IgD-negative memory B cell (primary cell): ENCODE measurements at regions not wholly inside any gene's neighbourhood (a gene's known extent, or its start where the extent isn't known, plus 50 kb on each side); places are given as distances from the start of the nearest gene placed in this dataset.
A peak's percentile ranks its signal among the peaks of the same experiment; 100 is the strongest.
"Not testable (repeated sequence)": the region's sequence is repeated elsewhere in the genome, so short reads cannot be mapped to it uniquely, and the experiment has no call there.

Experiments
- H3K27ac Mint-ChIP-seq, 3 donors: one replicate each; pipeline ENCODE4 v1.8.0; 2020 to 2022; ENCODE audit warnings: mild to moderate bottlenecking in 3 of 3, mixed read lengths in 3 of 3, moderate library complexity in 1 of 3
- H3K27me3 Mint-ChIP-seq: one replicate; pipeline ENCODE4 v1.8.0; 2021; ENCODE audit warnings: mixed read lengths
- H3K36me3 Mint-ChIP-seq: one replicate; pipeline ENCODE4 v1.8.0; 2020; ENCODE audit warnings: mild to moderate bottlenecking, mixed read lengths
- H3K4me1 Mint-ChIP-seq, 3 donors: one replicate each; pipeline ENCODE4 v1.8.0; 2020 to 2022; ENCODE audit warnings: mixed read lengths in 3 of 3, mild to moderate bottlenecking in 1 of 3
- H3K4me3 Mint-ChIP-seq, 4 donors: one replicate each; pipeline ENCODE4 v1.8.0; 2020 to 2022; ENCODE audit warnings: mild to moderate bottlenecking in 4 of 4, mixed read lengths in 4 of 4, moderate library complexity in 3 of 4
- H3K9me3 Mint-ChIP-seq, 3 donors: one replicate each; pipeline ENCODE4 v1.8.0; 2020 to 2021; ENCODE audit warnings: mixed read lengths in 3 of 3, mild to moderate bottlenecking in 1 of 3

- Mint-ChIP-seq H3K4me1 (no peaks in the 10 kb centered on the region), H3K27me3 (peaks cover 3% of the 10 kb centered on the region), H3K4me3 (no peak overlapping the region), H3K36me3 (no peaks in the 10 kb centered on the region), H3K9me3 (peaks cover 2 to 5% (median 2%) of the 10 kb centered on the region in 3 donors), H3K27ac (no peak overlapping the region)
These were observed 256.2 kb upstream of the MGMT start for GRCh38 chr10:129210876-129211275.

- H3K27ac Mint-ChIP-seq = no peak overlapping the region
- peaks cover 0 to 2% (median 0%) of the 10 kb centered on the region in 3 donors for H3K4me1 Mint-ChIP-seq
- peaks cover 3% of the 10 kb centered on the region for H3K27me3 Mint-ChIP-seq
- H3K36me3 Mint-ChIP-seq = no peaks in the 10 kb centered on the region
- H3K9me3 Mint-ChIP-seq = peaks cover 2 to 15% (median 4%) of the 10 kb centered on the region in 3 donors
- no peak overlapping the region for H3K4me3 Mint-ChIP-seq
These were observed 253.8 kb upstream of the MGMT start for GRCh38 chr10:129213256-129213655.

DNA sequence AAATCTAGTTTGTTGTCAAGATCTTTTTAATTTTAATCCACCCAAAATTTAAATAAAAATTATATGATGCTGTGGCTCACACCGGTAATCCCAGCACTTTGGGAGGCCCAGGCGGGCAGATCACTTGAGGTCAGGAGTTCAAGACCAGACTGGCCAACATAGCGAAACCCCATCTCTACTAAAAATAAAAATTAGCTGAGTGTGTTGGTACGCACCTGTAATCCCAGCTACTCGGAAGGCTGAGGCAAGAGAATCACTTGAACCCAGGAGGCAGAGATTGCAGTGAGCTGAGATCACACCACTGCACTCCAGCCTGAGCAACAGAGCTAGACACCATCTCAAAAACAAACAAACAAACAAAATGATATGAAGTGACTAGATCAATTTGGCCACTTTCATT is 253.0 kb upstream of the MGMT start:
- not testable (repeated sequence) for H3K36me3 Mint-ChIP-seq, H3K4me3 Mint-ChIP-seq, H3K27me3 Mint-ChIP-seq, H3K4me1 Mint-ChIP-seq, H3K27ac Mint-ChIP-seq
- H3K9me3 Mint-ChIP-seq = peaks cover 4 to 15% (median 6%) of the 10 kb centered on the region in 3 donors

DNA sequence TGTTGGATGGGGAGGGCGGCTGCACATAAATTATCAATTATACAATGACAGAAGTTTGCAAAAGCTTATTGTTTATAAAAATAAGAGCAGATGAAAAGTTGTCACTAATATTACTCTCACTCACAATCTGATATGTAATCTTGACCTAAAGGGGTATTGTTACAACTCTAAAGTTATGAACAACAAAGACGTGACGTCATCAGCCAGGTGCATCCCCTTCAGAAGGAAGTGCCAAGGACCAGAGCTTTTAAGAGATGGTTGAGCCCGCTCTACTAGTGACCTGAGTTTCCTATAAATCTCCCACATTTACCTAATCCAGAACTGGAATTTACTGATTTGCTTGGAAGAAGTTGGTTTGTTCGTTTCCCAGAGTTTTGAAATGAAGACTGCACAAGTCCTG is 247.7 kb upstream of the MGMT start:
- Mint-ChIP-seq H3K4me1 (peaks cover 0 to 2% (median 0%) of the 10 kb centered on the region in 3 donors), H3K36me3 (no peaks in the 10 kb centered on the region), H3K27ac (no peak overlapping the region), H3K27me3 (no peaks in the 10 kb centered on the region), H3K9me3 (peaks cover 6 to 15% (median 6%) of the 10 kb centered on the region in 3 donors), H3K4me3 (no peak overlapping the region)

GRCh38 chr10:129222436-129222835 is 244.6 kb upstream of the MGMT start:
- Mint-ChIP-seq H3K27me3 (no peaks in the 10 kb centered on the region), H3K9me3 (peaks cover 2 to 5% (median 4%) of the 10 kb centered on the region in 3 donors), H3K27ac (no peak overlapping the region), H3K4me1 (no peaks in the 10 kb centered on the region), H3K36me3 (no peaks in the 10 kb centered on the region), H3K4me3 (no peak overlapping the region)

GRCh38 chr10:129223363-129223762 is 243.7 kb upstream of the MGMT start:
- H3K4me1 Mint-ChIP-seq = no peaks in the 10 kb centered on the region
- H3K9me3 Mint-ChIP-seq = peaks cover 0 to 2% (median 2%) of the 10 kb centered on the region in 3 donors
- H3K4me3 Mint-ChIP-seq = no peak overlapping the region
- no peak overlapping the region for H3K27ac Mint-ChIP-seq
- H3K36me3 Mint-ChIP-seq = no peaks in the 10 kb centered on the region
- no peaks in the 10 kb centered on the region for H3K27me3 Mint-ChIP-seq

GRCh38 chr10:129224065-129224464 is 243.0 kb upstream of the MGMT start:
- H3K4me1 Mint-ChIP-seq = no peaks in the 10 kb centered on the region
- no peaks in the 10 kb centered on the region for H3K36me3 Mint-ChIP-seq
- H3K4me3 Mint-ChIP-seq = no peak overlapping the region
- H3K27me3 Mint-ChIP-seq = no peaks in the 10 kb centered on the region
- H3K9me3 Mint-ChIP-seq = peaks cover 0 to 2% (median 0%) of the 10 kb centered on the region in 3 donors
- H3K27ac Mint-ChIP-seq = no peak overlapping the region

GRCh38 chr10:129231821-129232220 is 235.2 kb upstream of the MGMT start:
- no peak overlapping the region for H3K4me3 Mint-ChIP-seq
- no peak overlapping the region for H3K27ac Mint-ChIP-seq
- H3K36me3 Mint-ChIP-seq = peaks cover 1% of the 10 kb centered on the region
- peaks cover 0 to 4% (median 1%) of the 10 kb centered on the region in 3 donors for H3K4me1 Mint-ChIP-seq
- H3K27me3 Mint-ChIP-seq = no peaks in the 10 kb centered on the region
- peaks cover 0 to 2% (median 0%) of the 10 kb centered on the region in 3 donors for H3K9me3 Mint-ChIP-seq

DNA sequence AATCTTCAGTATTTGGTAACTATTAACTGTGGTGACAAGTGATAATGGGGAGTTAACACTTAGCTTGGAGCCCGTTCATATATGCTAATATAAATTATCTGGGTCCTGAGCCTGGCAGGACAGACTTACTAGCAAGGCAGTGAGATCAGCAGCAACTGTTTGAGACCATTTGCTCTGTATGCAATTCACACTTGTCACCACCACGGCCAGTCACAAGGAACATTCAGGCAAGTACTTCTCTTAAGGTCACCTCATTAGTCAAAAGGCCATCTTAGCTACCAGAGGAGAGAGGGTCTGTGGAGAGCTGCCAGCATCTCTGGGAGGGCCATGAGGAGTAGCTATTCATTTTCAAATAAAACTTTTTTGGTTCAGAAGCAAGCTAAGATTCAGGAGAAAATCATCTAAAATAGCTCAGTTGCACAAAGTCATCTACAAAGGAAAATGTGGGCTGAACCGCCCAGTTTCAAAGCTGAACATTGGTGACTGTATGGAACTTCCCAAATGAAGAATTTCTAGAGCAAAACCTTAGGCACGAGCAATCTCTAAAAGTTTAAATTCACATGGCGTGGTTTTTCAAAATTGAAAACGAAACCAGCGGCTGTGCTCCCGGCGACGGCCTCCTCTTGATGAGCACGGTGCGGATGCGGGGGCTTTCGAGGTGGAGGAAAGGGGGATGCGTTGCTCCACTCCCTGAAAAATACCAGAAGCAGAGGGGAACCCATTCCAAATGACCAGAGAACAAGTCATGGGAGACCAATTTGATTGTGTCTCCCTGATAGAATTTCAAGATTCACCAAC is 233.5 kb upstream of the MGMT start:
- Mint-ChIP-seq H3K9me3 (peaks cover 0 to 2% (median 0%) of the 10 kb centered on the region in 3 donors), H3K4me3 (peak overlapping the region in 3 of 4 donors; percentile 69 to 78 (median 73)), H3K36me3 (peaks cover 1% of the 10 kb centered on the region), H3K27ac (no peak overlapping the region), H3K4me1 (peaks cover 0 to 4% (median 1%) of the 10 kb centered on the region in 3 donors), H3K27me3 (no peaks in the 10 kb centered on the region)

GRCh38 chr10:129236274-129236691 is 230.8 kb upstream of the MGMT start:
- H3K36me3 Mint-ChIP-seq = peaks cover 1% of the 10 kb centered on the region
- H3K9me3 Mint-ChIP-seq = peaks cover 0 to 2% (median 0%) of the 10 kb centered on the region in 3 donors
- H3K4me3 Mint-ChIP-seq = no peak overlapping the region
- H3K27ac Mint-ChIP-seq = no peak overlapping the region
- H3K27me3 Mint-ChIP-seq = no peaks in the 10 kb centered on the region
- H3K4me1 Mint-ChIP-seq = peaks cover 0 to 4% (median 1%) of the 10 kb centered on the region in 3 donors

- Mint-ChIP-seq H3K4me1 (no peaks in the 10 kb centered on the region), H3K27me3 (no peaks in the 10 kb centered on the region), H3K4me3 (no peak overlapping the region), H3K9me3 (peaks cover 0 to 3% (median 1%) of the 10 kb centered on the region in 3 donors), H3K27ac (no peak overlapping the region), H3K36me3 (no peaks in the 10 kb centered on the region)
These were observed 225.6 kb upstream of the MGMT start for GRCh38 chr10:129241461-129241860.

DNA sequence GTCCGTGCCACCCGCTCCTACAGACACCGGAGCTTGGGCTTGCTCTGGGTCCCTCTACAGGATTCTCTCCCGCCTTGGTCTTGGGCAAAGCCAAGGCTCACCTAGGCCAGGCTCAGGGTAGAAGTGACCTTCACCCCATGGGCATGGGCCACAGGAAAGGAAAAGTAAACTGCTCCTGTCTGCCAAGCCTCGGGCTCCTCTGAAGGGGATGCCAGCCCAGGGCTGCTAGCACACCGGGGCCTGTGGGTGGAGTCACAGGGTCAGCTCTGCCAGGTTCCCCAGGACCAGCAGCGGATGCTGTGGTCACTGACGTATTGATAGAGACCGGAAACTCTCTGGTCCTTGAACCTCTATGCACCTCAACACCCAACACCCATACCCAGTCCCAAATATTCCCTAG is 222.7 kb upstream of the MGMT start:
- no peaks in the 10 kb centered on the region for H3K4me1 Mint-ChIP-seq

GRCh38 chr10:129244757-129245156 is 222.3 kb upstream of the MGMT start:
- no peaks in the 10 kb centered on the region for H3K36me3 Mint-ChIP-seq
- H3K4me3 Mint-ChIP-seq = no peak overlapping the region
- H3K4me1 Mint-ChIP-seq = no peaks in the 10 kb centered on the region
- H3K9me3 Mint-ChIP-seq = peaks cover 0 to 3% (median 1%) of the 10 kb centered on the region in 3 donors
- no peak overlapping the region for H3K27ac Mint-ChIP-seq
- no peaks in the 10 kb centered on the region for H3K27me3 Mint-ChIP-seq

More for the DNA sequence above, 222.7 kb upstream of the MGMT start:
- H3K36me3 Mint-ChIP-seq = no peaks in the 10 kb centered on the region
- H3K27me3 Mint-ChIP-seq = no peaks in the 10 kb centered on the region
- no peak overlapping the region for H3K4me3 Mint-ChIP-seq
- no peak overlapping the region for H3K27ac Mint-ChIP-seq
- H3K9me3 Mint-ChIP-seq = peaks cover 0 to 3% (median 1%) of the 10 kb centered on the region in 3 donors

DNA sequence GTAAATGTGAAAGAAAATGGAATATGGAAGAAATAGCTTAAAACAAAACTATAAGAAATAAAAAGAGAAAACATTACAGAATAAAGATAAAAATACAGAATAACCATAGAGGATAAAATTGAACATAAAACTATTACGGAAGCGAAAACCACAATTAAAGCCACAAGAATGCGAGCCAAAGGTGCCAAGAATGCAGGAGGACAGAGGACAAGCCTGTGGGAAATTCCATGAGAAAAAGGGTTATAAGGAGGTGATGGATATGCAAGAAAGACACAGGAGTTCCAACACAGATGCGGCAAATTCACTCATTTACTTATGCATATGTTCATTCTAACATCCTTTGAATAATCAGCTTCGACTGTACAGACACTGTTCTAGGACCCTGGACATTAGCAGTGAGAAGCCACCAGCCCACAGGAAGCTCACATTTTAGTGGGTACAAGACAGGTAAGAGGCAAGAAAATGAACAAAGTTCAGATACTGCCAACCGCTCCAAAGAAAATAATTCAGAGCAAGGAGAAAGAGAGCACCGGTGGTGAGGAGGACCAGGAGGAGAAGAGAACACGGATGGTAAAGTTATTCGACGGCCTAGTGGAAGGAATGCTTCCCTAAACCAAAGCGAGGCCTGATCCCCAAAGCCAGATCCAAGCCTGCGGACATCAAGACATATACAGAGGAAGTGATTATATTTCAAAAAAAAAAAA is 213.7 kb upstream of the MGMT start:
- H3K9me3 Mint-ChIP-seq = peaks cover 0 to 3% (median 3%) of the 10 kb centered on the region in 3 donors
- no peak overlapping the region for H3K4me3 Mint-ChIP-seq
- H3K36me3 Mint-ChIP-seq = no peaks in the 10 kb centered on the region
- H3K27ac Mint-ChIP-seq = no peak overlapping the region
- H3K4me1 Mint-ChIP-seq = no peaks in the 10 kb centered on the region
- H3K27me3 Mint-ChIP-seq = peaks cover 3% of the 10 kb centered on the region

DNA sequence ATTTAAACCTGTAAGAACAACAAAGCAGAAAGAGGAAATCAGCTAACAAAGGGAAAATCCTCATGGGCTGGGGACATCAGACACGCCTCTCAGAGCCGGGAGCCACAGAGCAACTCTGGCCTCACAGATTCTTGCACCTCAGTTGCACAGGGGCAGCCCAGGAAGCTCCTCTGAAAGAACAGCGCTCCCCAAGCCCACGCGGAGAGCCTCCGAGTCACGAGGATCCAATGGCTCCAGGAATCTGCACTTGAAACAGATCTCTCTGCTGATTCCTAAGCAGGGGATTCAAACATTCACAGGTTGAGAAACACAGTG is 213.2 kb upstream of the MGMT start:
- no peak overlapping the region for H3K4me3 Mint-ChIP-seq
- H3K9me3 Mint-ChIP-seq = peaks cover 0 to 3% (median 3%) of the 10 kb centered on the region in 3 donors
- H3K36me3 Mint-ChIP-seq = no peaks in the 10 kb centered on the region
- H3K27ac Mint-ChIP-seq = no peak overlapping the region
- peaks cover 3% of the 10 kb centered on the region for H3K27me3 Mint-ChIP-seq
- no peaks in the 10 kb centered on the region for H3K4me1 Mint-ChIP-seq
